Progenitor cell of endocrine pancreas (in vitro differentiated cells): ENCODE measurements at regions not wholly inside any gene's neighbourhood (a gene's known extent, or its start where the extent isn't known, plus 50 kb on each side); places are given as distances from the start of the nearest gene placed in this dataset.

Experiments
- DNase-seq: peaks from one replicate; pipeline ENCODE4 v3.0.0; 2021; ENCODE audit warnings: low spot score; ENCODE audit not compliant: unreplicated experiment
- H3K27ac Mint-ChIP-seq: 2 replicates; pipeline ENCODE4 v1.8.0; 2021; ENCODE audit warnings: mild to moderate bottlenecking, moderate library complexity, mixed read lengths
- H3K27me3 Mint-ChIP-seq: 2 replicates; pipeline ENCODE4 v1.8.0; 2021; ENCODE audit warnings: mixed read lengths
- H3K36me3 Mint-ChIP-seq: 2 replicates; pipeline ENCODE4 v1.8.0; 2022; ENCODE audit warnings: mixed read lengths; ENCODE audit not compliant: insufficient read depth
- H3K4me1 Mint-ChIP-seq: 2 replicates; pipeline ENCODE4 v1.8.0; 2021; ENCODE audit warnings: low read depth, mixed read lengths
- H3K4me3 Mint-ChIP-seq: 2 replicates; pipeline ENCODE4 v1.8.0; 2021; ENCODE audit warnings: low read depth, mild to moderate bottlenecking, moderate library complexity, mixed read lengths
- H3K9me3 Mint-ChIP-seq: 2 replicates; pipeline ENCODE4 v1.8.0; 2021; ENCODE audit warnings: low read depth, mixed read lengths
- TF ChIP-seq, protein P1 (sequence below): fragments of 200-600 bp; sonication (generic); IDR thresholded peaks from one replicate; pipeline ENCODE4 v1.5.0; 2021; ENCODE audit warnings: antibody characterized with exemption, mild to moderate bottlenecking; ENCODE audit not compliant: unreplicated experiment

DNA sequence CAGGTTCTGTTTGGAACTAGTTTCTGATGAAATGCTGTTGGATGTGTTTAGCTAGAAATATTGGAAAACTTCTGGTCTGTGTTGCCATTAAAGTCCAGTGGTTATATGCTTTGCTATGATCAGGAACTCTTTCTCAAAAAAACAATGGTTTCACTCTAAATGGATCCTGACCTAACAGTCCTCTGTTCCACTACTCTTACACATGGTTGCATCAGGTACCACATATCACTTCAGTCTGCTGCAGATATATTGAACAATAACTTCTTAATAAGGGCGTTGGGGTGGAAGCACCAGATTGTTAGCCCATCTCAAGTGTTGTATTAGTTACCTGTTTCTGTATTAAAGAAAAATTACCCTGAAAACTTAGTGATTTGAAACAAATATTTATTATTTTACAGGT lies 676.6 kb upstream of the GCFC2 start:
- TF ChIP-seq, protein P1, sequence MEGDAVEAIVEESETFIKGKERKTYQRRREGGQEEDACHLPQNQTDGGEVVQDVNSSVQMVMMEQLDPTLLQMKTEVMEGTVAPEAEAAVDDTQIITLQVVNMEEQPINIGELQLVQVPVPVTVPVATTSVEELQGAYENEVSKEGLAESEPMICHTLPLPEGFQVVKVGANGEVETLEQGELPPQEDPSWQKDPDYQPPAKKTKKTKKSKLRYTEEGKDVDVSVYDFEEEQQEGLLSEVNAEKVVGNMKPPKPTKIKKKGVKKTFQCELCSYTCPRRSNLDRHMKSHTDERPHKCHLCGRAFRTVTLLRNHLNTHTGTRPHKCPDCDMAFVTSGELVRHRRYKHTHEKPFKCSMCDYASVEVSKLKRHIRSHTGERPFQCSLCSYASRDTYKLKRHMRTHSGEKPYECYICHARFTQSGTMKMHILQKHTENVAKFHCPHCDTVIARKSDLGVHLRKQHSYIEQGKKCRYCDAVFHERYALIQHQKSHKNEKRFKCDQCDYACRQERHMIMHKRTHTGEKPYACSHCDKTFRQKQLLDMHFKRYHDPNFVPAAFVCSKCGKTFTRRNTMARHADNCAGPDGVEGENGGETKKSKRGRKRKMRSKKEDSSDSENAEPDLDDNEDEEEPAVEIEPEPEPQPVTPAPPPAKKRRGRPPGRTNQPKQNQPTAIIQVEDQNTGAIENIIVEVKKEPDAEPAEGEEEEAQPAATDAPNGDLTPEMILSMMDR: no peak
- no peaks in the 10 kb centered on the region for H3K4me1 Mint-ChIP-seq
- H3K4me3 Mint-ChIP-seq: no peak overlapping the region
- H3K27ac Mint-ChIP-seq: no peak overlapping the region
- no peaks in the 10 kb centered on the region for H3K36me3 Mint-ChIP-seq
- H3K27me3 Mint-ChIP-seq: no peaks in the 10 kb centered on the region
- no peak for DNase-seq
- H3K9me3 Mint-ChIP-seq: no peaks in the 10 kb centered on the region

DNA sequence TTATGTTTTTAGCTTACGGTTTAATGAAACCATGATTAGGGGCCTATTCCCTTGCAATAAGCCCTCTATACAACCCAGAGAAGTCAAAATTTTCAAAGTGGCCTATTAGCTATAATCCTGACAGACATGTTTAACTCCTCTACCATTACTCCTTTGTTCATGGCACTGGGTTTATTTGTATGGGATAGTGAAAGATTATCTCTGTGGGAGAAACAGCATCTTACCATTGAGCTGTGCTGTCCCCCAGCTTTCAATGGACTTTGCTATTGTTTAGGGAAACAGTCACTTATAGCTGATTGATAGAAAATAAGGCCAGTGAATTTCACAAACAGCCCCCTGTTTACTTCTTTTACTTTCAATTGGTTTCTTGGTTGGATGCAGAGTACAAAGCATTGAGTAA lies 675.2 kb upstream of the GCFC2 start:
- Mint-ChIP-seq H3K27me3 (no peaks in the 10 kb centered on the region), H3K36me3 (no peaks in the 10 kb centered on the region), H3K9me3 (no peaks in the 10 kb centered on the region), H3K27ac (no peak overlapping the region), H3K4me3 (no peak overlapping the region), H3K4me1 (no peaks in the 10 kb centered on the region)
- DNase-seq: no peak
- TF ChIP-seq, protein P1: no peak

DNA sequence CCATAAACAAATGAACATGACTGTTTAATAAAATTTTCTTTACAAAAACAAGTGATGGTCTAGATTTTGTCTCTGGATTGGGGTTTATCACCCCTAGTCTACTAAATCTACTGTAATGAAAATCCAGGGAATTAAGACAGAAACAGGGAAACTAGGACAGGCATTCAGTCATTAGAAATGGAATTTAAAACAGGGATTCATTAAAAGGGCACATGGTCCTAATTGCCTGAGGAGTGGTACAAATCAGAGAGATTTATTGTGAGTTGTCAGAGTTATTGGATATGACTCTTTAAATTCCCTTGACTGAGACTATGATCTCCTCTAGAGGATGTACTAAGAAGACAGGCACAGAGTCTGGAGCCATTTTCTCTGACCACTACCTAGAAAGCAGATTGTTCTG lies 670.9 kb upstream of the GCFC2 start:
- H3K4me1 Mint-ChIP-seq: peaks cover 1% of the 10 kb centered on the region
- DNase-seq: no peak
- H3K4me3 Mint-ChIP-seq: no peak overlapping the region
- TF ChIP-seq, protein P1: no peak
- no peak overlapping the region for H3K27ac Mint-ChIP-seq
- H3K9me3 Mint-ChIP-seq: no peaks in the 10 kb centered on the region
- no peaks in the 10 kb centered on the region for H3K36me3 Mint-ChIP-seq
- no peaks in the 10 kb centered on the region for H3K27me3 Mint-ChIP-seq

DNA sequence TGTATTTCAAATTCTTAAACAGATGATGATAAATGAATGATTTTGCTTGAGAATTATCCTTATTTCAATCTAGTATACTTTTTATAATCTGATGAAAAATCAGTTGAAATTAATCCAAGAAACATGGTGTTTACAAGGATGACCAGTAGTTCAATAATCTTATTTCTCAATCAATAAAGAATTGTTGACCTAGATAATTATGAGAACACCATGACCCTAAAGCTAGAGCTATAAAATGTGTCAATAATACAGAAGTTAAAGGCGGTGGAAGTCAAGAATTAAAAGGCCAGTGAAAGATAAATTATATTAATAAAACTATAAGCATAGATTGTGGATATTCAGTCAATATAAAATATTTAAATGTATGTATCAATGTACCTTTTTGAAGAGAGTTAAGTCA lies 667.4 kb upstream of the GCFC2 start:
- Mint-ChIP-seq H3K9me3 (no peaks in the 10 kb centered on the region), H3K27ac (no peak overlapping the region), H3K4me3 (no peak overlapping the region), H3K27me3 (no peaks in the 10 kb centered on the region), H3K36me3 (no peaks in the 10 kb centered on the region), H3K4me1 (peaks cover 1% of the 10 kb centered on the region)
- no peak for DNase-seq
- TF ChIP-seq, protein P1: no peak

DNA sequence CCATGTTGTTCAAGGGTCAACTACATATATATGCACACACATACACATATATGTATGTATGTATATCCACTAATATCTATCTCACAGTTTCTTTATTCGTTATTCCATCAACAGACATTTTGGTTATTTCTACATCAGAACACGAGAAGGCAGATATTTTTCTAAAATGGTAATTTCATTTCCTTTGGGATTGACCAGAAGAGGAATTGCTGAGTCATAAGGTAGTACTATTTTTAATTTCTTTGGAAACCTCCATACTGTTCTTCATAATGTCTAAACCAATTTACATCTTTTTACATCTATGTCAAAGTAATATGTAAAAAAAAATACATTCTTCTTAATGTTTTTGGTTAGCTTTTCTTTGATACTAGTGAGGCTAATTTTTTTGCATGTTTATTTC lies 630.7 kb upstream of the GCFC2 start:
- Mint-ChIP-seq H3K27me3 (no peaks in the 10 kb centered on the region), H3K4me1 (no peaks in the 10 kb centered on the region), H3K36me3 (no peaks in the 10 kb centered on the region), H3K27ac (no peak overlapping the region), H3K9me3 (peaks cover 1% of the 10 kb centered on the region), H3K4me3 (no peak overlapping the region)
- DNase-seq: no peak
- TF ChIP-seq, protein P1: no peak

DNA sequence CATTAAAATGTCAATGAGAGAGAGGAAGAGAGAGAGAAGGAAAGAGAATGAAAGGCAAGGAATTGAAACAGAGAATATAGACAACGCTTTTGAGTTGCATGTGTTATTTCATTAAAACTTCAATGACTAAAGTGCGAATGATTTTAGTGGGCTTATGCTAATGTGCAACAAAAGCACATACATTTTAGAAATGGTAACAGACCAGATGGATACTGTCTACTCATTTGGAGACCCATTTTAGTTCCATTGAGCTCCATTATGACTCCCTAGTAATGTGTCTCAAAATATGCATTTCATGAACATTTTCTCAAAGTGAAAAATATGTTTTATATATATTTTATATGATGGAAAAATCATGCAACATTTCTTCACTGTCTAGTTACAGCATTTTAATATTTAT lies 622.2 kb upstream of the GCFC2 start:
- TF ChIP-seq, protein P1: no peak
- no peak overlapping the region for H3K4me3 Mint-ChIP-seq
- peaks cover 3% of the 10 kb centered on the region for H3K9me3 Mint-ChIP-seq
- no peak for DNase-seq
- no peaks in the 10 kb centered on the region for H3K27me3 Mint-ChIP-seq
- no peaks in the 10 kb centered on the region for H3K4me1 Mint-ChIP-seq
- no peaks in the 10 kb centered on the region for H3K36me3 Mint-ChIP-seq
- H3K27ac Mint-ChIP-seq: no peak overlapping the region
